NT2/D1 (cell line): ENCODE measurements at regions not wholly inside any gene's neighbourhood (a gene's known extent, or its start where the extent isn't known, plus 50 kb on each side); places are given as distances from the start of the nearest gene placed in this dataset.

Source experiments
- DNase-seq: peaks from one replicate; pipeline ENCODE4 v3.0.0-alpha.2; 2011; ENCODE audit warnings: low read depth, low spot score
- H3K27me3 ChIP-seq: 2 replicates; pipeline ENCODE4 v1.6.0; 2011; ENCODE audit warnings: mild to moderate bottlenecking; ENCODE audit not compliant: insufficient read length, insufficient read depth
- H3K36me3 ChIP-seq: 2 replicates; pipeline ENCODE4 v1.6.1; 2011; ENCODE audit warnings: mild to moderate bottlenecking, low read length, mixed read lengths; ENCODE audit not compliant: insufficient read depth, insufficient read length
- H3K4me1 ChIP-seq: 2 replicates; pipeline ENCODE4 v1.5.1; 2011; ENCODE audit not compliant: insufficient read depth, insufficient read length
- H3K4me3 ChIP-seq: 2 replicates; pipeline ENCODE4 v1.5.1; 2011; ENCODE audit warnings: low read depth; ENCODE audit not compliant: insufficient read length
- H3K9ac ChIP-seq: 2 replicates; pipeline ENCODE4 v1.6.0; 2011; ENCODE audit warnings: low read depth; ENCODE audit not compliant: insufficient read length
- H3K9me3 ChIP-seq: 2 replicates; pipeline ENCODE4 v1.5.1; 2011; ENCODE audit warnings: mild to moderate bottlenecking, low read length; ENCODE audit not compliant: insufficient read depth
- SUZ12 ChIP-seq: IDR thresholded peaks from 2 replicates; pipeline ENCODE4 v1.6.1; 2011; ENCODE audit not compliant: insufficient read length, insufficient read depth; ENCODE audit errors: extremely low read depth
- YY1 ChIP-seq: IDR thresholded peaks from 2 replicates; pipeline ENCODE4 v1.6.1; 2011; ENCODE audit not compliant: insufficient read length, insufficient read depth
- ZNF274 ChIP-seq: IDR thresholded peaks from 2 replicates; pipeline ENCODE4 v1.6.1; 2011; ENCODE audit warnings: mild to moderate bottlenecking, low read depth, low read length

- Histone ChIP-seq H3K4me3 (no peak overlapping the region), H3K36me3 (no peaks in the 10 kb centered on the region), H3K9ac (no peak overlapping the region), H3K4me1 (no peaks in the 10 kb centered on the region), H3K9me3 (no peaks in the 10 kb centered on the region), H3K27me3 (no peaks in the 10 kb centered on the region)
- no peak for DNase-seq
- TF ChIP-seq YY1 (no peak), ZNF274 (no peak), SUZ12 (no peak)
These were observed 944.0 kb upstream of the TSPY4 start for GRCh38 chrY:8393246-8393645.

- DNase-seq: no peak
- H3K4me3 ChIP-seq: no peak overlapping the region
These were observed 914.4 kb upstream of the TSPY4 start for GRCh38 chrY:8422906-8423305.

GRCh38 chrY:8426433-8426832 lies 910.8 kb upstream of the TSPY4 start:
- Histone ChIP-seq H3K4me1 (no peaks in the 10 kb centered on the region), H3K27me3 (no peaks in the 10 kb centered on the region), H3K9me3 (no peaks in the 10 kb centered on the region), H3K36me3 (no peaks in the 10 kb centered on the region), H3K9ac (no peak overlapping the region), H3K4me3 (no peak overlapping the region)
- DNase-seq: no peak
- no peak for TF ChIP-seq SUZ12

More at GRCh38 chrY:8422906-8423305, 914.4 kb upstream of the TSPY4 start:
- H3K4me1 ChIP-seq: no peaks in the 10 kb centered on the region
- TF ChIP-seq YY1 (no peak), ZNF274 (no peak), SUZ12 (no peak)
- H3K36me3 ChIP-seq: no peaks in the 10 kb centered on the region
- no peaks in the 10 kb centered on the region for H3K9me3 ChIP-seq
- H3K27me3 ChIP-seq: no peaks in the 10 kb centered on the region
- no peak overlapping the region for H3K9ac ChIP-seq

GRCh38 chrY:8437510-8437909 lies 899.8 kb upstream of the TSPY4 start:
- no peak for DNase-seq
- no peak for TF ChIP-seq SUZ12
- TF ChIP-seq YY1: no peak
- no peak for TF ChIP-seq ZNF274
- H3K4me1 ChIP-seq: no peaks in the 10 kb centered on the region
- no peak overlapping the region for H3K4me3 ChIP-seq
- no peaks in the 10 kb centered on the region for H3K36me3 ChIP-seq
- no peak overlapping the region for H3K9ac ChIP-seq
- H3K9me3 ChIP-seq: no peaks in the 10 kb centered on the region
- H3K27me3 ChIP-seq: no peaks in the 10 kb centered on the region

GRCh38 chrY:8442097-8442496 lies 895.2 kb upstream of the TSPY4 start:
- TF ChIP-seq SUZ12: no peak
- no peak for TF ChIP-seq ZNF274
- no peak for TF ChIP-seq YY1
- Histone ChIP-seq H3K4me1 (no peaks in the 10 kb centered on the region), H3K36me3 (no peaks in the 10 kb centered on the region), H3K4me3 (no peak overlapping the region), H3K27me3 (no peaks in the 10 kb centered on the region), H3K9me3 (no peaks in the 10 kb centered on the region), H3K9ac (no peak overlapping the region)
- no peak for DNase-seq

- Histone ChIP-seq H3K4me3 (no peak overlapping the region), H3K36me3 (no peaks in the 10 kb centered on the region), H3K9ac (no peak overlapping the region), H3K9me3 (no peaks in the 10 kb centered on the region), H3K4me1 (no peaks in the 10 kb centered on the region), H3K27me3 (no peaks in the 10 kb centered on the region)
- TF ChIP-seq YY1: no peak
- no peak for TF ChIP-seq SUZ12
- no peak for TF ChIP-seq ZNF274
- DNase-seq: no peak
These were observed 884.3 kb upstream of the TSPY4 start for GRCh38 chrY:8452963-8453362.

- no peaks in the 10 kb centered on the region for H3K4me1 ChIP-seq
- H3K4me3 ChIP-seq: no peak overlapping the region
- no peaks in the 10 kb centered on the region for H3K27me3 ChIP-seq
- no peaks in the 10 kb centered on the region for H3K9me3 ChIP-seq
- DNase-seq: no peak
- no peak overlapping the region for H3K9ac ChIP-seq
- no peaks in the 10 kb centered on the region for H3K36me3 ChIP-seq
- TF ChIP-seq ZNF274: no peak
- TF ChIP-seq SUZ12: no peak
- no peak for TF ChIP-seq YY1
These were observed 870.5 kb upstream of the TSPY4 start for GRCh38 chrY:8466813-8467212.

- no peak for TF ChIP-seq ZNF274
- no peak for TF ChIP-seq SUZ12
- no peak for TF ChIP-seq YY1
These were observed 867.0 kb upstream of the TSPY4 start for GRCh38 chrY:8470249-8470648.

More at GRCh38 chrY:8470249-8470648, 867.0 kb upstream of the TSPY4 start:
- no peaks in the 10 kb centered on the region for H3K27me3 ChIP-seq
- no peaks in the 10 kb centered on the region for H3K9me3 ChIP-seq
- no peaks in the 10 kb centered on the region for H3K4me1 ChIP-seq
- no peak overlapping the region for H3K9ac ChIP-seq
- no peak overlapping the region for H3K4me3 ChIP-seq
- H3K36me3 ChIP-seq: no peaks in the 10 kb centered on the region
- DNase-seq: no peak
